GM19372 (cell line): ENCODE measurements at regions not wholly inside any gene's neighbourhood (a gene's known extent, or its start where the extent isn't known, plus 50 kb on each side); places are given as distances from the start of the nearest gene placed in this dataset.

Experiments used
- ATAC-seq: cut with Tn5 transposase; IDR thresholded peaks from one replicate; pipeline ENCODE4 v1.9.1; 2021; ENCODE audit warnings: mild to moderate bottlenecking, low read depth, moderate library complexity; ENCODE audit not compliant: unreplicated experiment

DNA sequence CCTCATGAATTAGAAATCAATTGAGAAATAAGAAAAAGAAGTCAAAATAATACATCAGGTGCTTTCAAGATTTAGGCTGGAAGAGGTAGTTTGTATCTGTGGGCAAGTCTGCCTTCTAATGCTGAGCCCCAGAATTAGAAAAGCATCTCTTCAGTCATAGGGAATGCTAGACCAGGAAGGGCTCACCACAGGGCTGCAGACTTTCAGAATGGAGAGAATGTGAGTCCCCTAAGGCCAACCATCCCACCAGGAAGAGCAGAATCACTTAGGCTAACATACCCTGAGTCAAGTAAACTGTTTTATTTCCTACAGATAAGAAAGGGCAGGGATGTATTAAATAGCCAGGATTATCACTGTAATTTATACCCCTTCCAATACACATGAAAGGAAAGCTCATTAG, 510.2 kb downstream of the RNF144B start:
- ATAC-seq = no peak

DNA sequence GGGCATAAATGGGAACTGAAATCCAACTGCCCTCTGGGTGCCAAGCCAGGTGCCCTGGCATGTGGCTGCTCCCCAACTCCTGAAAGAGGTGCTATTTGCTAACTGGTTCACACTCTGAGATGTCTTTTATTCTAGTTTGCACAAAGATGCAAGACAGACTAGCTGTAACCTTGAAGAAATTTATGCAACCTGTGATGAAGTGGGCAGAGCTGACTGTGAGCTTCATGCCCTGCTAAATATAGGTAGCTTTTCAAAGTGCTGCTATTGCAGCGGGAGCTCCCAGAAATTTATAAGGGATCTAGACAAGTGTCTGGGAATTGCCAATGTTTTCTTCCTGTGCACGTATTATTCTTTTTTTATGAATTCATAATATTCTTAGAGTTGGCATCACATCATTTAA, 517.5 kb downstream of the RNF144B start:
- no peak for ATAC-seq

DNA sequence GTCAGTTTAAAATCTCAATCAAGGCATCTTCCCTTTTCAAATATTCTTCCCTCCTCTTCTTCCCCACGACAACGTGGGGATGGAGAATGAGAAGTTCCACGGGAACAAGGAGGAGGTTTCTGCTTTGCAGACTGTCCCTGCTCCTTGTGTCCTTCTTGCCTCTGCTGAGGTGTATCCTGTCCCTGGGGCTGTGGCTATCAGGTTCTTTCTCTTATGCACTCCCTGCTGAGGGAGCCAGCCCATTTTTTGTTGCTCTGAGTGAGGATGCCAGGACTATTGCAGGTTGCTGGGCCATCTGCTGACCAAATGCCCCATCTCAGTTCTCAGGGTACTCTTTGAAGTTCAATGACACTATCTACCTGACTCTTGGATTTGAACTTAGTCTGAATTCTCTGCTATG, 533.6 kb downstream of the RNF144B start:
- no peak for ATAC-seq

DNA sequence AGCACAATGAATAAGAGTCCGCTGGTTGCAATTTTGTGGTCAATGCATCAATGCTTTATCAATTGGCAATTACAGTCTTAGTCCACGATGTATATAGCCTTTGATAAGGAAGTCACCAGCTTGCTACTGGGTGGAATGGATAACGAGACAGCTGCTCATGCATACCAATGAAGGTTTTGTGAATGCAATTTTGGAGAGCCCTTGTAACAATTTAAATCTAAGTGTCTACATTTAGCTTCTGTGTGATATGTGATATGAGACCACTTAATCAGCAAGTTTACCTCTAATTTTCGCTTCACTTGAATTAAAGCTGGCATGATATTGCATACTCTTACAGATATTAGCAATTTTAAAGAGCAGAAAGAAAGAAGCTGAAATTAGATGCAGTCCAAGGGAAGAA, 543.9 kb downstream of the RNF144B start:
- no peak for ATAC-seq

GRCh38 chr6:18958146-18958545, 571.0 kb downstream of the RNF144B start:
- ATAC-seq = no peak

- ATAC-seq = no peak
These were observed 574.4 kb downstream of the RNF144B start for GRCh38 chr6:18961566-18961965.

DNA sequence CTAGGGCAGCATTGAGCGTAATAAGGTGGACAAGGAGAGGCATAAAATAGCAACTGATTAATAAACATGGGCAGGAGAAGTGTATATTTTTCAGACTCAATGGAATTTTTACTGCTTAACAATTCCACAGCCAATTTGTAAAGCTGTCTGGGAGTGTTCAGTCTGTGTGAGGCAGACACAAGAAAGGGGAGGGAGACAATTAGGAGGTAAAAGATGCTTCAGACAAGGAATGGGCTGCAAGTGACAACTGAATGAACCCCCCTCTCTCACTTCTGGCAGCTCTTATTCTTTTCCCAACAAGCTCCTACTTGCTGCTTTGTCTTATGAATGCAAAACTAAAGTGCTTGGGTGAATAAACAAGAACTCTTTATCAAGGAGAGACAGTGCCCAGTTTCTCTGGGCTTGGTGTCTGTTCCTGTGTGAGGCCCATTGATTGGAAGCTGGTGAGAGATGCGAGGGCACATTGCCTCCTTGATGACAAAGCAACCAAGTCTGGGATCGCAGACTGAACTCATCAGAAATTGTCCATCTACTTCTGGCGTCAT, 575.3 kb downstream of the RNF144B start:
- no peak for ATAC-seq

DNA sequence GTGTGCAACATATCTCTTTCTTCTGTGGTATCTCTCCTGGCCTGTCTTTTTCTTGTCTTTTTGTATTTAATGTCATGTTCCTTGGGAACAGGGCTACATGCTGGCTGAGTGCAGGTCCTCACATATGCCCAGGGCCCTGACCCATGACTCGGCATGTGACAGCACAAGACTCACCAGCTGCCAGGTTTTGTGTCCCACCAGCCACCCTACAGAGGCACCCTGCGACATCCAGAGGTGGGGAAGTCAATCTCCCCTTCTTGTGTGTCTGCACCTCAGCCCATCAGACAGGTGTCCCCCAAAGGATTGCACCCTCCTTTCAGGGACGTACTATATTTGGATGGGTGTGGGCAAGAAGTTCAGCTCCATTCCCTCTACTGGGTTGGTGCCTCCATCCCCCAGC, 576.3 kb downstream of the RNF144B start:
- no peak for ATAC-seq

DNA sequence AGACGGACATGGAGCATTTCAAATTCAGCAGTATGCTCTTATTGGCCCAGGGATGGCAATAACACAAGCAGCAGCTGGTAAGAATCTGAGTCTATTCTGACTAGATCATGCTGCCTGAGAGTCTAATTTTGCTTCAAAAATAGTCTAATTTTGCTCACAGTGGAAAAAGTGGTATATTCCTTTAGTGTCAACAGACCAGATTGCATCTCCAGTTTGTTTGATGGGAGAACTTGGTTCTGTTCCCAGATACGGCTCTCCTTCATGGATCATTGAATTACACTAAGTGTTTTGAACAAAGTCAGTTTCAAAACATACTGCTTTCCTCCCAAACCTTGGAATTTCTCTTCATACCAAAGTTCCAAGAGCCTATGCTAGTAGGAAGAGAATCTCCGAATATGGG, 586.1 kb downstream of the RNF144B start:
- no peak for ATAC-seq

DNA sequence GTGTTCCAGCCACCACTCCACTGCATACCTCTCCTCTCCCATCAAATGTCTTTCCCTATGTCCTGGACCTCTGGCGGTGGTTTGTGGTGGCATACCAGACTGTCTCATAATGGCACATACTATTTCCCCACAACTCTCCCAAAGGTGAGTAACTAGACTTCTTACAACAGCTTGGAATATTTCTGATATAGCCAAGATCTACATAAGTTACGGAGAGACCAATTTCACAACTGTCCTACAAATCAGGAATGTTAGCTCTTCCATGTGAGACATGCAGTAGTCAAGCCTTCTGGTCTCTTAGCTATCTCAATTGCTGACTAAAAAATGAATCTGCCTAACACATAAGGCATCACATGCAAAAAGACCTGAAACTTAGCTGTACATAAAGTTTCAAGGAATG, 588.9 kb downstream of the RNF144B start:
- no peak for ATAC-seq

GRCh38 chr6:18976966-18977365, 589.8 kb downstream of the RNF144B start:
- no peak for ATAC-seq

- no peak for ATAC-seq
These were observed 591.4 kb downstream of the RNF144B start for GRCh38 chr6:18978337-18979128.

DNA sequence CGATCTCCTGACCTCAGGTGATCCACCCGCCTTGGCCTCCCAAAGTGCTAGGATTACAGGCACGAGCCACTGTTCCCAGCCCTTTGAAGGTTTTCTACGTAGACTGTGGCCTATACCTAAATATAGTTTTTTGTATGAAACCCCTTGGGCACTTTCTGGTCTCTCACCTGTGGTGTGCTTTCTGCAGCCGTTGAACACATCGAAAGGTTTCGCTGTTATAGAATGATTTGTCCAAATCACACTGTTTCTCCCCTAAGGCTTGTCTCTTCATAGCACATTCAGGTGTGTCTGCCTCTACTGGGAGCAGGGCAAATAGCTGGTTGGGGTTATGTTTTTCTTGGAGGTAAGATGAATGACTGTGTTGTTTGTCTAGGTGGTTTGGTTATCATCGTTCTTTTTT, 597.9 kb downstream of the RNF144B start:
- no peak for ATAC-seq

- no peak for ATAC-seq
These were observed 598.8 kb downstream of the RNF144B start for GRCh38 chr6:18985996-18986395.

DNA sequence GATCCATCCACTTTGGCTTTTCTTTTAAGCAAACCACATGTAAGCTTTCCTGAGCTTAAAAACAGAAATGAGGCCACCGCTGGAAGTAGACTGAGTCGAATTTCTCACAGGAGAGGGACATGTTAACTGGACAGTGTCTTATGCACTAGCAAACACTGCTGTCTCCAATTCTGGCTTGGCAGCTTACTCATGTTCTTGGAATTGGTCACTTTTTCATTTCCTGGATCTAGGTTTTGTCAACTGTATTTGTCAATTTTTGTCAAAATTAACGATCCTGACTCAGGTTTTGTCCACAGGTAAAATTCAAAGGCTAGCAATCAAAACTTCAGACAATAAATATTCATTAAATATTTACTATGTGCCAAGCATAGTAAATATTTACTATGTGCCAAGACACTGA, 601.5 kb downstream of the RNF144B start:
- ATAC-seq = no peak

DNA sequence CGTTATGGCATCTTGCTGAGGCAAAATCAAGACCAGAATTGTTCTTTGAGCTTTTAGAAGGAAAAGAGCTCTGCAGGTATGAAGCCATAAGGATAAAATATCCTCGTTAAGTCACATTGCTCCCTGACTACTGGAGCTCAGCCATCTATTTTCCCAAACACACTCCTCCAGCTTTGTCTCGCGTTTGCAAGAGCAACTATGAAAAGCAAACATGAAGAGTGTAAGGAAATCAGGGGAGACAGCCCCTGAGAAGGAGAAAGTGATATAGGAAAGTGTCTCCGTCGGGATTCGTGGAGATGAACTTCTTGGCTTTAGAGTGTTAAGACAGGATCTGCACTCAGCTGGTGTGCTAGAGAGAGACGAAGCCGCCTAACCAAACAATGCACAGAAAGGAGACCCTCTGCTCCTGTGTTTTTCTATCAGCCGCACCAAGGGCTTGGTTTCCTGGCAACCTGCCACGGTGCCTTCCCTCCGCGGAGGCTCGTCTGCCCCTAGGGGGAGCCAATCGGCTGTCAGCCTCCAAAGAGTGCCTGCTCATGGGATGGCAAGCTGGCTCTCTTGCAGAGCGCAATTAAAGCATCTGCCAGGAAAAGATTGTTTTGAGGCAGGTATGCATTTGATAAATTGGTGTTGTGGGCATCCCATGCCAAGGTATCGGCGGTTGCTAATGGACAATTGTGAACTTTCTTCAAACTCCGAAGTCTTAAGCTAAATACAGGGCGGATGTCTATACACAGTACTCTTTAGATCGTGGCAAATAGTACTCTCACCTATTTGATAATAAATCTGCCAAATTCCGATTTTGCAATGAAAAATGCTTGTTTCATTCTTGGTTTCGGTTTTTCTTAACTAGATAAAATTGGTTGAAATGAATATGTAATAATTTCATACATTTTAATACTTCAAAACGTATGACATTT, 603.2 kb downstream of the RNF144B start:
- ATAC-seq = no peak

DNA sequence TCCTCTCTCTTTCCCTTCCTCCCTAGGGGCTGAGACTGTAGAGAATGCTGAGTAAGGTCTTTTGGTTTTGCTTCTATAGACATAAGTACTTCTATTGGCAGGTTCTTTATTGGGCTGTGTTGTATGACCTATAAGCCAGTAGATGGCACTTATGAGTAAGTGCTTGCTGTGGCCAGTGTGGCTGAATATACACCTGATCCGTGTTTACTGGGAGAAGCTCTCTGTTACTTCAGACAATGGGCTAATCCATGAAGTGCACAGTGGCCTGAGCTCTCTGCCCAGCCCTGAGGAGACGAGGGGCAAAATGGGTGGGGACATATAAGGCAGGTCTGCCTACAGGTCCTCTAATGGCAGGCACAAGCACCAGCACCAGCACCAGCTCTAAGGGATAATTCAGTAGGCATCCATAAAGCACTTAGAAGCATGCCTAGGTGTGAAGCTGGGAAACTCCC, 610.3 kb downstream of the RNF144B start:
- ATAC-seq = peak; percentile 81

GRCh38 chr6:19002976-19003560, 615.9 kb downstream of the RNF144B start:
- ATAC-seq = no peak

- no peak for ATAC-seq
These were observed 617.0 kb downstream of the RNF144B start for GRCh38 chr6:19004176-19004575.

- no peak for ATAC-seq
These were observed 622.6 kb downstream of the RNF144B start for GRCh38 chr6:19009769-19010168.
